GM12873 (cell line): ENCODE measurements at regions not wholly inside any gene's neighbourhood (a gene's known extent, or its start where the extent isn't known, plus 50 kb on each side); places are given as distances from the start of the nearest gene placed in this dataset.

Experiments
- CTCF ChIP-seq: IDR thresholded peaks from 2 replicates; pipeline ENCODE4 v1.5.1; 2012; ENCODE audit warnings: low read depth, mild to moderate bottlenecking, moderate library complexity, low read length, control low read depth; ENCODE audit not compliant: insufficient read depth; ENCODE audit errors: missing control alignments

GRCh38 chr5:29161399-29162291 lies 2031.8 kb upstream of the CDH6 start:
- TF ChIP-seq CTCF = no peak

- TF ChIP-seq CTCF = no peak
Measured at GRCh38 chr5:29157975-29158374, 2035.5 kb upstream of the CDH6 start.

GRCh38 chr5:29150840-29151239 lies 2042.6 kb upstream of the CDH6 start:
- no peak for TF ChIP-seq CTCF

GRCh38 chr5:29148581-29148980 lies 2044.9 kb upstream of the CDH6 start:
- no peak for TF ChIP-seq CTCF

- no peak for TF ChIP-seq CTCF
Measured at GRCh38 chr5:29148073-29148472, 2045.4 kb upstream of the CDH6 start.

- TF ChIP-seq CTCF = no peak
Measured at GRCh38 chr5:29143266-29143665, 2050.2 kb upstream of the CDH6 start.

GRCh38 chr5:29134418-29134817 lies 2059.1 kb upstream of the CDH6 start:
- no peak for TF ChIP-seq CTCF
